Naive thymus-derived CD8-positive, alpha-beta T cell (primary cell): ENCODE measurements at regions not wholly inside any gene's neighbourhood (a gene's known extent, or its start where the extent isn't known, plus 50 kb on each side); places are given as distances from the start of the nearest gene placed in this dataset.

Experiments used
- ATAC-seq, 2 donors: fragments of 150-1000 bp; cut with Tn5 transposase in 1 of 2; sonication (Bioruptor Pico), chemical (Tn5 transposase) in 1 of 2; 1 replicate in 1 of 2; 2 replicates in 1 of 2; pipeline ENCODE4 v1.10.0; 2021; ENCODE audit warnings: mild to moderate bottlenecking in 2 of 2, moderate library complexity in 2 of 2
- POLR2A ChIA-PET: fragments of 350-600 bp; sonication (Branson Sonifier 250); formaldehyde crosslinking; loops from one replicate; lab custom pipeline; 2021; ENCODE audit warnings: antibody characterized with exemption; lab: Charles Lee
- DNase-seq, 10 donors: peaks; one replicate each; pipeline versions ENCODE4 v3.0.0 to v3.0.0-alpha.2; 2020 to 2022
- H3K27ac Mint-ChIP-seq, 10 donors: one replicate each; pipeline ENCODE4 v1.8.0; 2020 to 2022; ENCODE audit warnings: mild to moderate bottlenecking in 10 of 10, mixed read lengths in 10 of 10, moderate library complexity in 4 of 10, inconsistent platforms in 1 of 10
- H3K27me3 Mint-ChIP-seq, 5 donors: one replicate each; pipeline ENCODE4 v1.8.0; 2021 to 2022; ENCODE audit warnings: mixed read lengths in 5 of 5
- H3K36me3 Mint-ChIP-seq, 3 donors: one replicate each; pipeline ENCODE4 v1.8.0; 2020 to 2022; ENCODE audit warnings: mixed read lengths in 3 of 3, mild to moderate bottlenecking in 2 of 3, inconsistent platforms in 1 of 3
- H3K4me1 Mint-ChIP-seq, 4 donors: one replicate each; pipeline ENCODE4 v1.8.0; 2021 to 2022; ENCODE audit warnings: mixed read lengths in 4 of 4
- H3K4me3 Mint-ChIP-seq, 10 donors: one replicate each; pipeline ENCODE4 v1.8.0; 2020 to 2022; ENCODE audit warnings: mild to moderate bottlenecking in 10 of 10, mixed read lengths in 10 of 10, moderate library complexity in 6 of 10, inconsistent platforms in 1 of 10
- H3K9me3 Mint-ChIP-seq, 9 donors: one replicate each; pipeline ENCODE4 v1.8.0; 2020 to 2022; ENCODE audit warnings: mixed read lengths in 9 of 9, mild to moderate bottlenecking in 3 of 9, inconsistent platforms in 1 of 9, moderate library complexity in 1 of 9

DNA sequence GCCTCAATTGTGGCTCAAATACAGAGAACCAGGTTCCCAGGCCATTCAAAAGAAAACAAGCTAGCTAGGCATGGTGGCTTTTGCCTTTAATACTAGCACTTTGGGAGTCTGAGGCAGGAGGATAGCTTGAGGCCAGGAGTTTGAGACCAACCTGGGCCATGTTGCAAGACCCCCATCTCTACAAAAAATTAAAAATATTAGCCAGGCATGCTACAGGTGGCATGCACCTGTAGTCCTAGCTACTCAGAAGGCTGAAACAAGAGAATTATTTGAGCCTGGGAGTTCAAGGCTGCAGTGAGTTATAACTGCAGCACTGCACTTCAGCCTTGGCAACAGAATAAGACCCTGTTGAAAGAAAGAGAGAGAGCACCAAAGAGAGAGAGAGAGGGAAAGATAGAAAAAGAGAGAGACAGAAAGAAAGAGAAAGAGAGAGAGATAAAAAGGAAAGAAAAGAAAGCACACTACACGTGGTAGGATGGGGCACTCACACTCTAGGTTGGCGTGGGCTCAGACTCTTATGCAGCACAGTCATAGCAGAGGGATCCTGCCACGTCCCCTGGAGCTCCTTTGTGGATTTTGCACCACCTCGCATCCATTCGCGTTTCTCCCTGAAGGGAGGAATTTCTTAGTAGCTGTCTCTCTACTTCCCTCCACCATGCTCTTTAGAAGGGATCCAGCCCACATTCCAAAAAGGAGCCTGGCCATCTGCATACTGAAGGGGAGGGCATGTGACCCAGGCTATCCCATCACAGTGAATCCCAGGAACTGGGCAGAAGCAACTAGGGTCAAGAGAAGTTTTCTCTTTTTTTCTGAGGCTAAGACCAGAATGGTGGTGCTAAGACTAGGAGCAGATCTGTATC is 789.9 kb downstream of the UQCRFS1 start:
- DNase-seq, result no peak
- peaks cover 0 to 3% (median 0%) of the 10 kb centered on the region in 9 donors for H3K9me3 Mint-ChIP-seq
- POLR2A ChIA-PET, result no interaction called here
- no peak for ATAC-seq
- H3K27me3 Mint-ChIP-seq, result peaks cover 0 to 21% (median 2%) of the 10 kb centered on the region in 5 donors
- H3K36me3 Mint-ChIP-seq, result no peaks in the 10 kb centered on the region
- peak overlapping the region in 1 of 10 donors; percentile 41 for H3K27ac Mint-ChIP-seq
- no peak overlapping the region for H3K4me3 Mint-ChIP-seq
- H3K4me1 Mint-ChIP-seq, result peaks cover 0 to 7% (median 2%) of the 10 kb centered on the region in 4 donors

DNA sequence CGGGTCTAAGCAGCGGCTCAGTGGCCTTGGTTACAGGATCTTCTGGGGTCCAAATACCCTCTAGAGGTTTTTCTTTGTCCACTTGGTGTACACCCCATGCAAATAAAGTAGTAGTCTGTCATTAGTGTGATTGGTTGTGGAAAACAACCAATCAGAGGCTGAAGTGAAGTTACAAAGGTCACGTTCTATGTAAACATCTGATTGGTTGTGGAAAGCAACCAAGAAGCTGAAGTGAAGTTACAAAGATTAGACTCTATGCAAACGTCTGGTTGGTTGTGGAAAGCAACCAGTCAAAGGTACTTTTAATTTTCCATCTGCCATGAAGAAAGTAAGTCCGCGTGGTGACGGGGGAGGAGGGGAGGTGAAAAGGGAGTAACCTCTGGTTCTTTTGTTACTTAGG is 790.9 kb downstream of the UQCRFS1 start:
- Mint-ChIP-seq H3K4me3 (no peak overlapping the region), H3K36me3 (no peaks in the 10 kb centered on the region), H3K27me3 (peaks cover 0 to 13% (median 2%) of the 10 kb centered on the region in 5 donors), H3K27ac (no peak overlapping the region), H3K4me1 (peaks cover 0 to 7% (median 2%) of the 10 kb centered on the region in 4 donors), H3K9me3 (peaks cover 0 to 3% (median 0%) of the 10 kb centered on the region in 9 donors)
- ATAC-seq (no peak), DNase-seq (no peak)
- POLR2A ChIA-PET, result no interaction called here

DNA sequence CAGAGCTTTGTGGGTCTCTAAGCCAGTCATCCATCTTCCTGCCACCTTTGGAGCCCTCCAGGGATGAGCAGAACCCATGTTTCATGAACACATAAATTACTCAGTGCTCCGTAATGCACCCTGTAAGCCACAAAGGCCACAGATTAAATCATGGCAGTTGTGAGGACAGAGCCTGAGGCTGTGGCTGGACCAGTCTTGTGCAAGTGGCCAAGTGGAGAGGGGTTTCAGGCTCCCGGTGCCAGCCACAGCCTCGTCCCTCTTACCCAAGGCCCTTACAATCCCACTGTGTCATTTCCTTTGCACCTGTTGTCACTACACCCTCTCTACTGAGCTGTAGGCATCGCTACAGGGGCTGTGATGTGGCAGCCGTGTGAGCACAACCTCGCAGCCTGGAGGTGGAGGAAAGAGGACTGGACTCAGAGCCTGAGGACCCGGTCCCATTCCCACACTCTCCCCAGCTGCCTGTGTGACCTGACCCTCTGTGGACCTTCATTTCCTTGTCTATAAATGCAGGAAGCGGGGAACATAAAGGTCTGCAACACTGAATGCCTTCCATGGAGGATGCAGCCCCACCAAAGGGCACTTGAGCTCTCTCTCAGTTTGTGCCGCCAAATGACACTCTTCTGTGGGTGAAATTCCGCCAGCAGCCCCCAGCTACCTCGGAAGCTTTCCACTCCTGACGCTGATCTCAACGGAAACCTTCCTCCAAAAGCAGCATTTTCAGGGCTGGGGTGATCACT is 792.0 kb downstream of the UQCRFS1 start:
- DNase-seq, result no peak
- no peak for ATAC-seq
- H3K36me3 Mint-ChIP-seq, result no peaks in the 10 kb centered on the region
- peaks cover 0 to 3% (median 0%) of the 10 kb centered on the region in 9 donors for H3K9me3 Mint-ChIP-seq
- POLR2A ChIA-PET, result no interaction called here
- no peak overlapping the region for H3K4me3 Mint-ChIP-seq
- peaks cover 0 to 7% (median 2%) of the 10 kb centered on the region in 4 donors for H3K4me1 Mint-ChIP-seq
- H3K27ac Mint-ChIP-seq, result no peak overlapping the region
- peaks cover 0 to 13% (median 1%) of the 10 kb centered on the region in 5 donors for H3K27me3 Mint-ChIP-seq

DNA sequence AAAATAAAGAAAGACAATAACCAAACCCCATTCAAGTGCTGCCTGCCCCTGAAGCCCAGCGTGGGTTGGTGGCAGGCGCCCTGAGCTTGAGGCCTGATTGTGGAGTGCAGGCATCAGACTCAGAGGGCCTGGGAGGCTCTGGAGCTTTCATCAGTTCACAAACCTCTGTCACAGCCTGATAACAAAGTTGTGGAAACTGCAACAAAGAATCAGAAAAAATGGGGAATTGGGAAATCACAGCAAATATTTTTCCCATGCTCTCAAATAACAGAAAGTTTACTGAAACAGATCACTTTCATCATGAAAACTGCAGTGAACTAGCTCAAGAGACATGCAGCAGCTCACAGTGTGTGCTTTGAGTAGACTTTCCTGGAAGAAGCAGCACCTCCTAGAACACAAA is 793.6 kb downstream of the UQCRFS1 start:
- Mint-ChIP-seq H3K4me1 (peaks cover 0 to 7% (median 0%) of the 10 kb centered on the region in 4 donors), H3K36me3 (no peaks in the 10 kb centered on the region), H3K27ac (no peak overlapping the region), H3K27me3 (peaks cover 0 to 13% (median 1%) of the 10 kb centered on the region in 5 donors), H3K4me3 (no peak overlapping the region), H3K9me3 (peaks cover 0 to 3% (median 0%) of the 10 kb centered on the region in 9 donors)
- no peak for ATAC-seq
- DNase-seq, result no peak
- POLR2A ChIA-PET, result no interaction called here

DNA sequence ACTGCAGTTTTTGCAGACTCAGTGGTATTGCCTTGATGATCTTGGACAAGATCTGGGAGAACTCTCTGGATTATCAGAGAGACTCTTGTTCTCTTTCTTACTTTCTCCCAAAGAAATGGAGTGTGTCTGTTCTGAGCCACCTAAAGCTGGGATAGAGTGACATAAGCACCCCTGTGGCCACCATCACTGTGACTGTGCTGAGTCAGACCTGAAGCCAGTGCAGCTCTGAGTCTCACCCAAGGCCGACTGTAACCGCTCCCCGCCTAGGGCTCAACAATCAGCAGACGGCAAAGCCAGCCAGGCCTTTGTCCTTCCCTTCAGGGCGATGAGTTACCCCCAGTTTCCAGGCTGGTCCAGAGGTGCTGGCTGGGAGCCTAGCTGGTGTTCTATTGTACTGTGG is 795.6 kb downstream of the UQCRFS1 start:
- POLR2A ChIA-PET, result no interaction called here

DNA sequence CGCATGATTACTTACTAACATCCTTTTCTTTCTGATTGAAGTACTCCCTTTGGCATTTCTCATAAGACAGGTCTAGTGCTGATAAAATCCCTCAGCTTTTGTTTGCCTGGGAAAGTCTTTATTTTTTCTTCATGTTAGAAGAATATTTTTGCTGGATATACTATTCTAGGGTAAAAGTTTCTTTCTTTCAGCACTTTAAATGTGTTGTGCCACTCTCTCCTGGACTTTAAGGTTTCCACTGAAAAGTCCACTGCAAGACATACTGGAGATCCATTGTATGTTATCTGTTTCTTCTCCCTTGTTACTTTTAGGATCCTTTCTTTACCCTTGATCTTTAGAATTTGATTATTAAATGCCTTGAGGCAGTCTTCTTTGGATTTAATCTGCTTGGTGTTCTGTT is 796.7 kb downstream of the UQCRFS1 start:
- H3K4me3 Mint-ChIP-seq, result no peak overlapping the region
- ATAC-seq (no peak), DNase-seq (no peak)
- H3K36me3 Mint-ChIP-seq, result no peaks in the 10 kb centered on the region
- no peaks in the 10 kb centered on the region for H3K9me3 Mint-ChIP-seq
- POLR2A ChIA-PET, result no interaction called here
- H3K27me3 Mint-ChIP-seq, result peaks cover 0 to 2% (median 0%) of the 10 kb centered on the region in 5 donors
- no peak overlapping the region for H3K27ac Mint-ChIP-seq
- H3K4me1 Mint-ChIP-seq, result peaks cover 0 to 2% (median 0%) of the 10 kb centered on the region in 4 donors

More for the DNA sequence above, 795.6 kb downstream of the UQCRFS1 start:
- Mint-ChIP-seq H3K4me3 (no peak overlapping the region), H3K4me1 (peaks cover 0 to 7% (median 0%) of the 10 kb centered on the region in 4 donors), H3K9me3 (peaks cover 0 to 3% (median 0%) of the 10 kb centered on the region in 9 donors), H3K36me3 (no peaks in the 10 kb centered on the region), H3K27ac (no peak overlapping the region), H3K27me3 (peaks cover 0 to 6% (median 0%) of the 10 kb centered on the region in 5 donors)
- DNase-seq, result no peak
- ATAC-seq, result no peak

DNA sequence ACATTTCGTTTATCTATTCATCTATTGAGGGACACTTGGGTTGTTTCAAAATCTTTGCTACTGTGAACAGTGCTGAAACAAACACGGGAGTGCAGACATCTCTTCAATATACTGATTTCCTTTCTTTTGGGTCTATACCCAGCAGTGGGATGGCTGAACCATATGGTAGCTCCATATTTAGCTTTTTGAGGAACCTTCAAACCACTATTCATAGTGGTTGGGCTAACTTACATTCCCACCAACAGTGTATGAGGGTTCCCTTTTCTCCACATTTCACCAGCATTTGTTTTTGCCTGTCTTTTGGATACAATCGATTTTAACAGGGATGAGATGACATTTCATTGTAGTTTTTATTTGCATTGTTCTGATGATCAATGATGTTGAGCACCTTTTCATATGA is 798.2 kb downstream of the UQCRFS1 start:
- Mint-ChIP-seq H3K27ac (no peak overlapping the region), H3K36me3 (no peaks in the 10 kb centered on the region), H3K4me3 (no peak overlapping the region), H3K4me1 (no peaks in the 10 kb centered on the region), H3K9me3 (no peaks in the 10 kb centered on the region), H3K27me3 (no peaks in the 10 kb centered on the region)
- POLR2A ChIA-PET, result no interaction called here
- DNase-seq (no peak), ATAC-seq (no peak)

DNA sequence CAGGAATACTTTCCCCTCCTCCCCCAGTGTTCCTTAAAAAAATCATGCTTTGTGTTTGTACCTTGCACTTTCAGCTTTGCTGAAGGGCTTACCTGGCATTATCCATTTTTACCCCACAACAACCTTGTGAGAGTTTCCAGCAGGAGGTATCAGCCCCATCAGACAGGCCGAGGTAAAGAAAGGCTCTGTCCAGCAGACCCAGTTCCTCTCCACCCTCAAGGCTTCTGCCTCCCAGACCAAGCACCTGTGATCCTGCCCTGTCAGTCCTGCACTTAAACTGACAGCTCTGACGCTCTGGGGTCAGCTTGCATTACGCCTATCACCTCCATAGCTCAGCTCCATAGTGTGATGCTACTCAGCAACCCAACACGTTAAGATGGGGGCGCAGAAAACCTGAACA is 803.1 kb downstream of the UQCRFS1 start:
- Mint-ChIP-seq H3K27ac (no peak overlapping the region), H3K4me1 (peaks cover 0 to 35% (median 5%) of the 10 kb centered on the region in 4 donors), H3K36me3 (no peaks in the 10 kb centered on the region), H3K27me3 (peaks cover 0 to 15% (median 2%) of the 10 kb centered on the region in 5 donors), H3K9me3 (peaks cover 0 to 3% (median 0%) of the 10 kb centered on the region in 9 donors), H3K4me3 (no peak overlapping the region)
- no peak for DNase-seq
- POLR2A ChIA-PET, result no interaction called here
- no peak for ATAC-seq

DNA sequence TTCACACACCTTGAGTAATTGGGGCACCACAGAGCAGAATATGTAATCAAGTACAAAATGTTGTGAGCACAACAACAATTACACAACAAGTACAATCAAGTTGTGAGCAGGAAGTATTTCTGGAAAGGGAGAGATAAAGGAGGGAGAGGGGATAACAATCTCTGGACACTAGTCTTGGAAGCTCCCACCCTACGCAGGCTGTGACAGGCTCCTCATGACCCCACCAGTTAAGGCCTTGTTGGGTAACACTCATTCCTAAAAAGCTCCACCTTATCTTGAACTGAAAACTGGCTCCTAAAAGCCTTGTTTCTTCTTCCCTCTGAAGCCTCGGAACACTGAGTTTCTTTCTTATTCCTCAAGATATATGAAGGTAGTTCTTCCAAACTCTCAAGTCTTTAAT is 806.0 kb downstream of the UQCRFS1 start:
- no peak overlapping the region for H3K27ac Mint-ChIP-seq
- H3K9me3 Mint-ChIP-seq, result peaks cover 0 to 5% (median 0%) of the 10 kb centered on the region in 9 donors
- H3K27me3 Mint-ChIP-seq, result peaks cover 0 to 26% (median 9%) of the 10 kb centered on the region in 5 donors
- H3K4me1 Mint-ChIP-seq, result peaks cover 0 to 35% (median 6%) of the 10 kb centered on the region in 4 donors
- no peak for ATAC-seq
- no peaks in the 10 kb centered on the region for H3K36me3 Mint-ChIP-seq
- POLR2A ChIA-PET, result no interaction called here
- H3K4me3 Mint-ChIP-seq, result no peak overlapping the region
- DNase-seq, result no peak

DNA sequence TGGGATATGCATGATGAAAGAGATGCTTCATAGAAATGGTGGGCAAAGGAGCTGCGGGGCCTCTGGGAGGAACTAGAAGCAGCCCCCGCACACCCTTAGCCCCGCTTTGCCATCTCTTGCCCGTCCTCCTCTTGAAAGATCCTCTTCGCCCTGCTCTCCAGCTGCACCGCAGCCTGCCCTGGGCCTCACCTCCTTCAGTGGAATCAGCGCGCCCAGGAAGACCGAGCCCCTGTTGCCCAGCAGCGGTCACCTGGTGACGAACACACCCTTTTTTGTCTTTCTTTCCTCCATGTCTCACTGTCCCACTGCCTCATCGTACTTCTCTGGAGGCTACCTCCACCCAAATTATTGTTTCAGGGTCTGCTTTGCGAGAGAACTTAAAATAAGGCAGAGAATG is 807.6 kb downstream of the UQCRFS1 start:
- Mint-ChIP-seq H3K36me3 (no peaks in the 10 kb centered on the region), H3K27me3 (peaks cover 0 to 26% (median 9%) of the 10 kb centered on the region in 5 donors), H3K4me3 (no peak overlapping the region), H3K9me3 (peaks cover 0 to 7% (median 0%) of the 10 kb centered on the region in 9 donors), H3K4me1 (peaks cover 0 to 35% (median 6%) of the 10 kb centered on the region in 4 donors), H3K27ac (no peak overlapping the region)
- no peak for DNase-seq
- POLR2A ChIA-PET, result no interaction called here
- no peak for ATAC-seq

DNA sequence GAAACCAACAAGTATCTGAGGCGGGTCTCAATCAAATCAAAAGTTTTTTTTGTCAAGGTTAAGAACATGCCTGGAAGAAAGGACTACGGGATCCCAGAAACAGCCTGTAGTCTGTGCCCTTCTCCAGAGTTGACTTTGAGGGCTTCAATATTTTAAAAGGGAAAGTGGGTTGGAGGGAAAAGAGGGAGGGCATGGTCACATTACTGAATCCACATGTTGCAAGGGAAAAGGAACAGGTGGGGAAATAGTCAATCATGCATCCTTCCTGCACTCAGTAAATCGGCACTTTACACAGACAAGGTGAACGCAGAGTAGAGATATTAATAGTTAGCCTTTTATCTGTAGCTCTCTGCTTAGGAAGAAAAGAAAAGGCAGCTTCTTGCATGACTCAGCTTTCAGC is 808.5 kb downstream of the UQCRFS1 start:
- no peak for ATAC-seq
- POLR2A ChIA-PET, result no interaction called here

DNA sequence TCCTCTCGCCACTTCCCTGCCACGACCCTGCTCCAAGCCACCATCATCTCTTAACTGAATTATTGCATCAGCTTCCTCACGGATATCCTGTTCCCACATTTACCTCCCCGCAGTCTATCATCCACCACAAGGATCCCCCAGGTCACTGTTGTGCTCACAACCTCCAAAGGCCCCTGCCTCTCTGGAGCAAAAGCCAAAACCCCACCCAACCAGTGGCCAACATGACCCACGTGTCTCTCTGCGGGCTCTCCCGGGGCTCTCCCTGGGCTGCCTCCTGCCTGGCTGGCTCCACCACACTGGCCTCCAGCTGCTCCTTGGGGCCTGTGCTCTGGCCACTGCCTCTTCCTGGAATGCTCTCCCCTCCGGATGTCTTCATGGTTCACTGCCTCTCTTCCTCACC is 809.3 kb downstream of the UQCRFS1 start:
- H3K27ac Mint-ChIP-seq, result peak overlapping the region in 1 of 10 donors; percentile 82
- POLR2A ChIA-PET, result no interaction called here
- H3K9me3 Mint-ChIP-seq, result peaks cover 0 to 13% (median 5%) of the 10 kb centered on the region in 9 donors
- H3K4me3 Mint-ChIP-seq, result no peak overlapping the region
- H3K4me1 Mint-ChIP-seq, result peaks cover 0 to 30% (median 4%) of the 10 kb centered on the region in 4 donors
- ATAC-seq (no peak), DNase-seq (no peak)
- H3K36me3 Mint-ChIP-seq, result peaks cover 0 to 6% (median 0%) of the 10 kb centered on the region in 3 donors
- H3K27me3 Mint-ChIP-seq, result peaks cover 0 to 30% (median 9%) of the 10 kb centered on the region in 5 donors

More for the DNA sequence above, 808.5 kb downstream of the UQCRFS1 start:
- no peak for DNase-seq
- Mint-ChIP-seq H3K27ac (no peak overlapping the region), H3K4me1 (peaks cover 0 to 35% (median 6%) of the 10 kb centered on the region in 4 donors), H3K27me3 (peaks cover 0 to 28% (median 9%) of the 10 kb centered on the region in 5 donors), H3K9me3 (peaks cover 0 to 8% (median 3%) of the 10 kb centered on the region in 9 donors), H3K4me3 (no peak overlapping the region), H3K36me3 (peaks cover 0 to 5% (median 0%) of the 10 kb centered on the region in 3 donors)
